ENCODE measurements at regions not wholly inside any gene's neighbourhood (a gene's known extent, or its start where the extent isn't known, plus 50 kb on each side); places are given as distances from the start of the nearest gene placed in this dataset.

GRCh38 chr14:101472518-101472849 lies 88.8 kb upstream of the DIO3 start:
- no peaks in the 10 kb centered on the region for H3K36me3 ChIP-seq (ENCODE audit: control insufficient read depth, insufficient read depth, low read length)
- no peak for TF ChIP-seq CTCF (IDR thresholded peaks at IDR 0.05; ENCODE audit: insufficient read depth, low read length, poor library complexity, severe bottlenecking)
- no peak for DNase-seq (ENCODE audit: extremely low read depth, insufficient read length)
- no peaks in the 10 kb centered on the region for H3K27me3 ChIP-seq (replicated peaks; ENCODE audit: control insufficient read depth, insufficient read depth, low read length)
- H3K4me3 ChIP-seq (replicated peaks; ENCODE audit: low read depth, low read length), result no peak overlapping the region

GRCh38 chr14:101473045-101473729 lies 88.1 kb upstream of the DIO3 start:
- no peaks in the 10 kb centered on the region for H3K27me3 ChIP-seq (replicated peaks; ENCODE audit: control insufficient read depth, insufficient read depth, low read length)
- no peak for DNase-seq (ENCODE audit: extremely low read depth, insufficient read length)
- TF ChIP-seq CTCF (IDR thresholded peaks at IDR 0.05; ENCODE audit: insufficient read depth, low read length, poor library complexity, severe bottlenecking), result no peak
- H3K36me3 ChIP-seq (ENCODE audit: control insufficient read depth, insufficient read depth, low read length), result no peaks in the 10 kb centered on the region
- no peak overlapping the region for H3K4me3 ChIP-seq (replicated peaks; ENCODE audit: low read depth, low read length)

- no peak for TF ChIP-seq CTCF (IDR thresholded peaks at IDR 0.05; ENCODE audit: insufficient read depth, low read length, poor library complexity, severe bottlenecking)
- Histone ChIP-seq H3K36me3 (ENCODE audit: control insufficient read depth, insufficient read depth, low read length) (no peaks in the 10 kb centered on the region), H3K4me3 (replicated peaks; ENCODE audit: low read depth, low read length) (no peak overlapping the region), H3K27me3 (replicated peaks; ENCODE audit: control insufficient read depth, insufficient read depth, low read length) (no peaks in the 10 kb centered on the region)
- no peak for DNase-seq (ENCODE audit: extremely low read depth, insufficient read length)
Measured at GRCh38 chr14:101473795-101474562, 87.3 kb upstream of the DIO3 start.

GRCh38 chr14:101474563-101475455 lies 86.5 kb upstream of the DIO3 start:
- DNase-seq (ENCODE audit: extremely low read depth, insufficient read length), result no peak
- Histone ChIP-seq H3K36me3 (ENCODE audit: control insufficient read depth, insufficient read depth, low read length) (no peaks in the 10 kb centered on the region), H3K4me3 (replicated peaks; ENCODE audit: low read depth, low read length) (no peak overlapping the region), H3K27me3 (replicated peaks; ENCODE audit: control insufficient read depth, insufficient read depth, low read length) (no peaks in the 10 kb centered on the region)
- no peak for TF ChIP-seq CTCF (IDR thresholded peaks at IDR 0.05; ENCODE audit: insufficient read depth, low read length, poor library complexity, severe bottlenecking)

- Histone ChIP-seq H3K27me3 (replicated peaks; ENCODE audit: control insufficient read depth, insufficient read depth, low read length) (no peaks in the 10 kb centered on the region), H3K36me3 (ENCODE audit: control insufficient read depth, insufficient read depth, low read length) (no peaks in the 10 kb centered on the region), H3K4me3 (replicated peaks; ENCODE audit: low read depth, low read length) (no peak overlapping the region)
- TF ChIP-seq CTCF (IDR thresholded peaks at IDR 0.05; ENCODE audit: insufficient read depth, low read length, poor library complexity, severe bottlenecking), result no peak
- no peak for DNase-seq (ENCODE audit: extremely low read depth, insufficient read length)
Measured at GRCh38 chr14:101475456-101476257, 85.6 kb upstream of the DIO3 start.
